Ishikawa (cell line): ENCODE measurements at regions not wholly inside any gene's neighbourhood (a gene's known extent, or its start where the extent isn't known, plus 50 kb on each side); places are given as distances from the start of the nearest gene placed in this dataset.

Experiments used
- CEBPB ChIP-seq: IDR thresholded peaks from 2 replicates; pipeline ENCODE4 v1.6.1; 2012
- CREB1 ChIP-seq: IDR thresholded peaks from 2 replicates; pipeline ENCODE4 v1.6.1; 2012; ENCODE audit warnings: low read depth
- EGR1 ChIP-seq: IDR thresholded peaks from 2 replicates; pipeline ENCODE4 v1.6.1; 2012
- EP300 ChIP-seq: IDR thresholded peaks from 2 replicates; pipeline ENCODE4 v1.6.1; 2012; ENCODE audit warnings: borderline replicate concordance
- FOXM1 ChIP-seq: IDR thresholded peaks from 2 replicates; pipeline ENCODE4 v1.6.1; 2012; ENCODE audit warnings: low read depth, borderline replicate concordance
- MAX ChIP-seq: IDR thresholded peaks from 2 replicates; pipeline ENCODE4 v1.6.1; 2012
- NFIC ChIP-seq: IDR thresholded peaks from 2 replicates; pipeline ENCODE4 v1.6.1; 2012
- RAD21 ChIP-seq: IDR thresholded peaks from 2 replicates; pipeline ENCODE4 v1.6.1; 2012; ENCODE audit warnings: low read depth
- REST ChIP-seq: IDR thresholded peaks from 2 replicates; pipeline ENCODE4 v1.6.1; 2012; ENCODE audit warnings: low read depth, mild to moderate bottlenecking
- TAF1 ChIP-seq: IDR thresholded peaks from 2 replicates; pipeline ENCODE4 v1.6.1; 2012; ENCODE audit warnings: low read depth, mild to moderate bottlenecking
- TCF12 ChIP-seq: IDR thresholded peaks from 2 replicates; pipeline ENCODE4 v1.6.1; 2012; ENCODE audit warnings: low read depth
- TEAD4 ChIP-seq: IDR thresholded peaks from 2 replicates; pipeline ENCODE4 v1.6.1; 2012
- USF1 ChIP-seq: IDR thresholded peaks from 2 replicates; pipeline ENCODE4 v1.6.1; 2012
- YY1 ChIP-seq: IDR thresholded peaks from 2 replicates; pipeline ENCODE4 v1.6.1; 2012; ENCODE audit warnings: low read depth
- ZBTB7A ChIP-seq: IDR thresholded peaks from 2 replicates; pipeline ENCODE4 v1.6.1; 2012; ENCODE audit warnings: low read depth

GRCh38 chr6:1514078-1514477 is 95.6 kb upstream of the FOXC1 start:
- TF ChIP-seq RAD21 (no peak), EP300 (no peak), FOXM1 (no peak), NFIC (no peak), REST (no peak), MAX (no peak), YY1 (no peak), TAF1 (no peak), EGR1 (no peak), CEBPB (no peak), CREB1 (no peak), TCF12 (no peak), ZBTB7A (no peak), USF1 (no peak), TEAD4 (no peak)

GRCh38 chr6:1515280-1515679 is 94.4 kb upstream of the FOXC1 start:
- TF ChIP-seq TEAD4 (no peak), CREB1 (no peak)

- TF ChIP-seq REST, result no peak
- no peak for TF ChIP-seq CEBPB
- no peak for TF ChIP-seq TCF12
- no peak for TF ChIP-seq YY1
- TF ChIP-seq NFIC, result no peak
- no peak for TF ChIP-seq ZBTB7A
- TF ChIP-seq RAD21, result no peak
- TF ChIP-seq EGR1, result no peak
- TF ChIP-seq USF1, result no peak
- no peak for TF ChIP-seq CREB1
These were observed 93.9 kb upstream of the FOXC1 start for GRCh38 chr6:1515781-1516180.

- TF ChIP-seq RAD21 (no peak), NFIC (no peak), CEBPB (no peak)
These were observed 92.8 kb upstream of the FOXC1 start for GRCh38 chr6:1516742-1517520.

GRCh38 chr6:1518855-1519254 is 90.9 kb upstream of the FOXC1 start:
- no peak for TF ChIP-seq ZBTB7A
- TF ChIP-seq YY1, result no peak
- TF ChIP-seq MAX, result no peak

- TF ChIP-seq YY1, result no peak
- no peak for TF ChIP-seq TCF12
- TF ChIP-seq EGR1, result no peak
- TF ChIP-seq CEBPB, result no peak
- no peak for TF ChIP-seq MAX
- no peak for TF ChIP-seq NFIC
- no peak for TF ChIP-seq RAD21
- no peak for TF ChIP-seq REST
- TF ChIP-seq TEAD4, result no peak
- no peak for TF ChIP-seq CREB1
- TF ChIP-seq ZBTB7A, result no peak
- no peak for TF ChIP-seq FOXM1
- no peak for TF ChIP-seq USF1
- no peak for TF ChIP-seq EP300
These were observed 90.1 kb upstream of the FOXC1 start for GRCh38 chr6:1519597-1519996.
